NB4 (cell line): ENCODE measurements at regions not wholly inside any gene's neighbourhood (a gene's known extent, or its start where the extent isn't known, plus 50 kb on each side); places are given as distances from the start of the nearest gene placed in this dataset.

Source experiments
- CTCF ChIP-seq: IDR thresholded peaks from one replicate; pipeline ENCODE4 v1.5.1; 2012; ENCODE audit warnings: low read depth, low read length
- MAX ChIP-seq: IDR thresholded peaks from 2 replicates; pipeline ENCODE4 v1.6.1; 2011; ENCODE audit warnings: low read depth, low read length

- TF ChIP-seq CTCF (no peak), MAX (no peak)
Observed at GRCh38 chr12:58349161-58349560, 407.8 kb downstream of the ATP23 start.
